ENCODE measurements at regions not wholly inside any gene's neighbourhood (a gene's known extent, or its start where the extent isn't known, plus 50 kb on each side); places are given as distances from the start of the nearest gene placed in this dataset.

DNA sequence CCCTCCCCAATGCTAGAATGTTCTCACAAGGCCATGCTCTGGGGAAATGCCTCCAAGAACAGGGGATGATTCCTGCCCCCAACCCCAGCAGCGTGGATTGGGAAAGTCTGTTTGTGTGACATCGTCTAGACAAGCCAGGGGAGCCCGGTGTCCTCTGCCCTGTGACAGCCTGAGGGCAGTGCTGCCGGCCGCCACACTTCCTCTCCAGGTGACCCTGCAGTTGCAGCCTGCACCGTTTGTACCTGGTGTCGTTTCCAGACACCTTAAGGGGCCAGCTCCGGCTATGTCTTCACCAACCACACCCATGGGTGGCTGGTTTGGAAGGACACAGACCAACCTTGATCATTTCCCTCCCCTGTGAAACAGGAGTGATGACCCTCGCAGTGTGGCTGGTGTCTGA, 372.6 kb downstream of the BCL11B start:
- Histone ChIP-seq H3K9me3 (no peaks in the 10 kb centered on the region), H3K36me3 (ENCODE audit: control insufficient read depth, insufficient read depth, low read length) (no peaks in the 10 kb centered on the region), H3K4me3 (ENCODE audit: low read depth, low read length) (no peak overlapping the region), H3K27me3 (replicated peaks; ENCODE audit: control insufficient read depth, insufficient read depth, low read length) (no peaks in the 10 kb centered on the region), H3K4me1 (no peaks in the 10 kb centered on the region)
- peaks cover 9% of the 10 kb centered on the region for H3K27me3 Mint-ChIP-seq (ENCODE audit: insufficient read depth, unreplicated experiment)
- BruUV-seq (replicated peaks): no TSS peak
- no peak for DNase-seq
- H3K9me3 Mint-ChIP-seq (ENCODE audit: unreplicated experiment): peaks cover 9% of the 10 kb centered on the region
- ChIA-PET POLR2A (no interaction called here), CTCF (no interaction called here)
- TF ChIP-seq, protein P1, sequence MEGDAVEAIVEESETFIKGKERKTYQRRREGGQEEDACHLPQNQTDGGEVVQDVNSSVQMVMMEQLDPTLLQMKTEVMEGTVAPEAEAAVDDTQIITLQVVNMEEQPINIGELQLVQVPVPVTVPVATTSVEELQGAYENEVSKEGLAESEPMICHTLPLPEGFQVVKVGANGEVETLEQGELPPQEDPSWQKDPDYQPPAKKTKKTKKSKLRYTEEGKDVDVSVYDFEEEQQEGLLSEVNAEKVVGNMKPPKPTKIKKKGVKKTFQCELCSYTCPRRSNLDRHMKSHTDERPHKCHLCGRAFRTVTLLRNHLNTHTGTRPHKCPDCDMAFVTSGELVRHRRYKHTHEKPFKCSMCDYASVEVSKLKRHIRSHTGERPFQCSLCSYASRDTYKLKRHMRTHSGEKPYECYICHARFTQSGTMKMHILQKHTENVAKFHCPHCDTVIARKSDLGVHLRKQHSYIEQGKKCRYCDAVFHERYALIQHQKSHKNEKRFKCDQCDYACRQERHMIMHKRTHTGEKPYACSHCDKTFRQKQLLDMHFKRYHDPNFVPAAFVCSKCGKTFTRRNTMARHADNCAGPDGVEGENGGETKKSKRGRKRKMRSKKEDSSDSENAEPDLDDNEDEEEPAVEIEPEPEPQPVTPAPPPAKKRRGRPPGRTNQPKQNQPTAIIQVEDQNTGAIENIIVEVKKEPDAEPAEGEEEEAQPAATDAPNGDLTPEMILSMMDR (IDR thresholded peaks at IDR 0.05; ENCODE audit: insufficient read depth in 1 of 2, low read depth in 1 of 2, low read length in 1 of 2, severe bottlenecking in 1 of 2, unreplicated experiment in 1 of 2): no peak
- no peaks in the 10 kb centered on the region for H3K36me3 Mint-ChIP-seq (ENCODE audit: insufficient read depth, unreplicated experiment)
- H3K27ac Mint-ChIP-seq (ENCODE audit: unreplicated experiment): no peak overlapping the region
- intact Hi-C loops (cut with micrococcal nuclease; ENCODE audit: unreplicated experiment): no loop called here
- H3K4me1 Mint-ChIP-seq (ENCODE audit: low read depth, unreplicated experiment): peaks cover 4% of the 10 kb centered on the region
- H3K4me3 Mint-ChIP-seq (ENCODE audit: unreplicated experiment): no peak overlapping the region

DNA sequence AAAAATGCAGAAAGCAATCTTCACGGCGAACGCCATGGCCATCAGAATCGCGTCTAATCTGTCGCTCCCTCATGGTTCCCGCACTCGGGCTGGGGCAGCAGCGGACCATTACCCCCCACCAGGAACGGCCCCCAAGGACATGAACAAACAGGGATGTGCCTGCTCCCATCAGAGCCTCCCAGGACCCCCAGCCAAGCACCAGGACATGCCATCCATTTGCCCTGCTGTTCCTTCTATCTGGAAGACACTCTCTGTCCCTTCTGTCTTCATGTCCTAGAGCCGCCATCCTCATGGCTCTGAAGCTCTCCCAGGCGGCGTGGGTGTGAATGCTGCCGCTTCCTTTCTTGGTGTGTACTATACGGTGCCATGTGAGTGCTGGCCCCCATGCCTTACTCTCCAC, 371.8 kb downstream of the BCL11B start:
- CTCF ChIA-PET: no interaction called here
- no peak overlapping the region for H3K4me3 ChIP-seq (ENCODE audit: low read depth, low read length)
- no peaks in the 10 kb centered on the region for H3K9me3 ChIP-seq
- no peak overlapping the region for H3K27ac Mint-ChIP-seq (ENCODE audit: unreplicated experiment)
- no peaks in the 10 kb centered on the region for H3K36me3 ChIP-seq (ENCODE audit: control insufficient read depth, insufficient read depth, low read length)
- intact Hi-C loops (cut with micrococcal nuclease; ENCODE audit: unreplicated experiment): no loop called here
- BruUV-seq (replicated peaks): no TSS peak
- H3K4me1 ChIP-seq: no peaks in the 10 kb centered on the region
- peaks cover 4% of the 10 kb centered on the region for H3K4me1 Mint-ChIP-seq (ENCODE audit: low read depth, unreplicated experiment)
- DNase-seq: no peak
- no peaks in the 10 kb centered on the region for H3K36me3 Mint-ChIP-seq (ENCODE audit: insufficient read depth, unreplicated experiment)
- no peaks in the 10 kb centered on the region for H3K27me3 ChIP-seq (replicated peaks; ENCODE audit: control insufficient read depth, insufficient read depth, low read length)
- H3K27me3 Mint-ChIP-seq (ENCODE audit: insufficient read depth, unreplicated experiment): peaks cover 12% of the 10 kb centered on the region
- peaks cover 9% of the 10 kb centered on the region for H3K9me3 Mint-ChIP-seq (ENCODE audit: unreplicated experiment)
- no peak overlapping the region for H3K4me3 Mint-ChIP-seq (ENCODE audit: unreplicated experiment)
- POLR2A ChIA-PET: no interaction called here
- TF ChIP-seq, protein P1 (IDR thresholded peaks at IDR 0.05; ENCODE audit: insufficient read depth in 1 of 2, low read depth in 1 of 2, low read length in 1 of 2, severe bottlenecking in 1 of 2, unreplicated experiment in 1 of 2): no peak

DNA sequence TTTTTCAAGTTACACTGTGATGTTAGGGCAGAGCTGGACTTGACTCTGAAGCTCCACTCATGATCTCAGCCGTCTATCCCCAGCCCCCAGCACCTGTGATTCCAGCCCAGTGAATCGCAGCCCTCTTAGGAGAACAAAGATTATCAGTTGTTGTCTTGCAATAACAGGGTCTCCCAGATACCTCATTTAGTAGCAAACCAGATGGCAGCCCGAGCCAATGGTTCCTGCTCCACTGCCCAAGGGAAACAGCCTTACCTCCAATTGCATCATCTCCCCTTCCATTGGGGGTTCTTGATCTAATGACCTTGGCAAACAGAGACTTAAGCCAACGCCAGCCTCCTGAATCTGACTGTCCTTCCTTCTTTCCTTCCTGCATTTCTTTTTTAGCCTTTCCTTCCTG, 371.2 kb downstream of the BCL11B start:
- TF ChIP-seq, protein P1 (IDR thresholded peaks at IDR 0.05; ENCODE audit: insufficient read depth in 1 of 2, low read depth in 1 of 2, low read length in 1 of 2, severe bottlenecking in 1 of 2, unreplicated experiment in 1 of 2): no peak
- Mint-ChIP-seq H3K9me3 (ENCODE audit: unreplicated experiment) (peaks cover 9% of the 10 kb centered on the region), H3K27me3 (ENCODE audit: insufficient read depth, unreplicated experiment) (peaks cover 12% of the 10 kb centered on the region), H3K4me3 (ENCODE audit: unreplicated experiment) (no peak overlapping the region), H3K27ac (ENCODE audit: unreplicated experiment) (no peak overlapping the region), H3K36me3 (ENCODE audit: insufficient read depth, unreplicated experiment) (no peaks in the 10 kb centered on the region), H3K4me1 (ENCODE audit: low read depth, unreplicated experiment) (peaks cover 4% of the 10 kb centered on the region)
- Histone ChIP-seq H3K9me3 (no peaks in the 10 kb centered on the region), H3K27me3 (replicated peaks; ENCODE audit: control insufficient read depth, insufficient read depth, low read length) (no peaks in the 10 kb centered on the region), H3K36me3 (ENCODE audit: control insufficient read depth, insufficient read depth, low read length) (no peaks in the 10 kb centered on the region), H3K4me1 (no peaks in the 10 kb centered on the region), H3K4me3 (ENCODE audit: low read depth, low read length) (no peak overlapping the region)
- no peak for DNase-seq
- ChIA-PET CTCF (no interaction called here), POLR2A (no interaction called here)
- BruUV-seq (replicated peaks): no TSS peak
- intact Hi-C loops (cut with micrococcal nuclease; ENCODE audit: unreplicated experiment): no loop called here

Measured in Caco-2 (cell line).